ENCODE measurements at regions not wholly inside any gene's neighbourhood (a gene's known extent, or its start where the extent isn't known, plus 50 kb on each side); places are given as distances from the start of the nearest gene placed in this dataset.

DNA sequence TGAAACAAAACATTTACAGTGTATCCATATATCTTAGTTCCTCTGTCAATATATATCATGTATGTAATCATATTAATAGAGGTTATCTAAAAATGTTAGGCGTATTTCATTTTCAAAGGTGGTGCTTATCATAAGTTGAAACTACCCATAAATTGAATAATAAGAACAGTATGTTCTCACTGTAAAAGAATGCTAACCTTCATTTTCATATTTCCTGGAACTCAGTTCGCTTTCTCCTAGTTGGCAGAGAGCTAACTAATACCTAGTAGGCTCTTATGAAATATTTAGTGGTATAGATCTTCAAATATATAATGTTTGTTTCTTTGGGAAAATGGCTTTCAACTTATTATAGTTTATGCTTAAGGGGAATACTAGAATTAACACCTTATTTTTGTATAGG is 118.4 kb downstream of the DISP1 start:
- no peak overlapping the region for H3K4me3 ChIP-seq (ENCODE audit: low read depth in 2 of 2, low read length in 1 of 2)
- H3K9me2 ChIP-seq: no peaks in the 10 kb centered on the region
- H3K27ac ChIP-seq (ENCODE audit: low read depth in 2 of 2, low read length in 1 of 2): no peak overlapping the region
- no peak overlapping the region for H2AFZ ChIP-seq (ENCODE audit: low read depth)
- CTCF ChIA-PET: no interaction called here
- no peaks in the 10 kb centered on the region for H3K36me3 ChIP-seq (replicated peaks in 1 of 2; ENCODE audit: control insufficient read depth in 1 of 2, insufficient read depth in 2 of 2, low read length in 1 of 2)
- H4K20me1 ChIP-seq (ENCODE audit: insufficient read depth): no peaks in the 10 kb centered on the region
- no peak overlapping the region for H3K9ac ChIP-seq
- 80% methylated on average over 2 of the region's 2 CpGs for WGBS (ENCODE audit: low lambda C conversion rate)
- DNase-seq: no peak
- peaks cover 0 to 2% of the 10 kb centered on the region in 2 experiments; a peak in 2 of 4 replicates for H3K4me1 ChIP-seq (ENCODE audit: control insufficient read depth in 1 of 2, insufficient read depth in 2 of 2, low read depth in 1 of 2, low read length in 1 of 2)
- H3K4me2 ChIP-seq: no peak overlapping the region
- no peaks in the 10 kb centered on the region for H3F3A ChIP-seq (replicated peaks; ENCODE audit: insufficient read depth)
- no peaks in the 10 kb centered on the region for H3K79me2 ChIP-seq (ENCODE audit: insufficient read depth)
- POLR2A ChIA-PET: no interaction called here
- TF ChIP-seq, protein P1, sequence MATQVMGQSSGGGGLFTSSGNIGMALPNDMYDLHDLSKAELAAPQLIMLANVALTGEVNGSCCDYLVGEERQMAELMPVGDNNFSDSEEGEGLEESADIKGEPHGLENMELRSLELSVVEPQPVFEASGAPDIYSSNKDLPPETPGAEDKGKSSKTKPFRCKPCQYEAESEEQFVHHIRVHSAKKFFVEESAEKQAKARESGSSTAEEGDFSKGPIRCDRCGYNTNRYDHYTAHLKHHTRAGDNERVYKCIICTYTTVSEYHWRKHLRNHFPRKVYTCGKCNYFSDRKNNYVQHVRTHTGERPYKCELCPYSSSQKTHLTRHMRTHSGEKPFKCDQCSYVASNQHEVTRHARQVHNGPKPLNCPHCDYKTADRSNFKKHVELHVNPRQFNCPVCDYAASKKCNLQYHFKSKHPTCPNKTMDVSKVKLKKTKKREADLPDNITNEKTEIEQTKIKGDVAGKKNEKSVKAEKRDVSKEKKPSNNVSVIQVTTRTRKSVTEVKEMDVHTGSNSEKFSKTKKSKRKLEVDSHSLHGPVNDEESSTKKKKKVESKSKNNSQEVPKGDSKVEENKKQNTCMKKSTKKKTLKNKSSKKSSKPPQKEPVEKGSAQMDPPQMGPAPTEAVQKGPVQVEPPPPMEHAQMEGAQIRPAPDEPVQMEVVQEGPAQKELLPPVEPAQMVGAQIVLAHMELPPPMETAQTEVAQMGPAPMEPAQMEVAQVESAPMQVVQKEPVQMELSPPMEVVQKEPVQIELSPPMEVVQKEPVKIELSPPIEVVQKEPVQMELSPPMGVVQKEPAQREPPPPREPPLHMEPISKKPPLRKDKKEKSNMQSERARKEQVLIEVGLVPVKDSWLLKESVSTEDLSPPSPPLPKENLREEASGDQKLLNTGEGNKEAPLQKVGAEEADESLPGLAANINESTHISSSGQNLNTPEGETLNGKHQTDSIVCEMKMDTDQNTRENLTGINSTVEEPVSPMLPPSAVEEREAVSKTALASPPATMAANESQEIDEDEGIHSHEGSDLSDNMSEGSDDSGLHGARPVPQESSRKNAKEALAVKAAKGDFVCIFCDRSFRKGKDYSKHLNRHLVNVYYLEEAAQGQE (IDR thresholded peaks at IDR 0.05; ENCODE audit: low read depth, low read length): no peak
- TF ChIP-seq SMC3 (IDR thresholded peaks at IDR 0.05; ENCODE audit: low read depth, low read length) (no peak), EZH2phosphoT487 (IDR thresholded peaks at IDR 0.05; ENCODE audit: borderline replicate concordance, low read depth) (no peak), RFX5 (IDR thresholded peaks at IDR 0.05; ENCODE audit: low read length) (no peak)
- H3K27me3 ChIP-seq (ENCODE audit: insufficient read depth): no peaks in the 10 kb centered on the region
- no peaks in the 10 kb centered on the region for H3K9me3 ChIP-seq

DNA sequence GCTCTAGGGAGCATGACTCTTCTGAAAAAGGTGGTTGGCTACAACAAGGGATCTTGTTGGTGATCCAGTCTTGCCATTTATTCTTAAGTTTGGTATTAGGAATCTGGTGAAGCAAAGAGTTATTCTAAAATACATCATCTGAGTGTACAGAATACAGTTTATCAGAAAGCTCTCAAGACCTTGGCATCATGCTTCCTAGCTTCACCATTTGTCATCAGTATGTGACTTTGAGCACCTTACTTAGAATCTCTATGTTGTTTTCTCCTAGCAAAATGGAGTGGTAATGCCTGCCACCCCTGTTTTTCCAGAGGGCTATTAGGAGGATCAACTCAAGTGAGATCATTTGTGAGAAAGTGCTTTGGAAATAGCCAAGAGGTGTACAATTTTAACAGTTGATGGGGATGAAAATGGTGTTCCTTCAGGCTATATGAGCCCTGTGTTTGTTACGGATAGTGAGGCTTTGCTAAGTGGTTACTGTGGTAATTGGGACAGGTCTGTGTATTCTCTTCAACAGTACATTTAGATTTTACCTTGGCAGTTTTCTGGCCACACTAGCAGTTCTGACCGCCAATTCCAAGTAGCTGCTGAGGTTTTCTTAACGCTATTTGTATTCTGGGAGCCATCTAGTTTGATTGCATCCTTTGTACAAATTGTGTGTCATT is 120.5 kb downstream of the DISP1 start:
- H4K20me1 ChIP-seq (ENCODE audit: insufficient read depth): no peaks in the 10 kb centered on the region
- TF ChIP-seq GATA2 (CRISPR knock-in tag; IDR thresholded peaks at IDR 0.05) (no peak), TAF1 (IDR thresholded peaks at IDR 0.05; ENCODE audit: borderline replicate concordance, low read depth, low read length) (no peak), FOXJ3 (CRISPR knock-in tag; IDR thresholded peaks at IDR 0.05) (no peak), FOXM1 (IDR thresholded peaks at IDR 0.05; ENCODE audit: low read depth) (no peak), RFX5 (IDR thresholded peaks at IDR 0.05; ENCODE audit: low read length) (no peak), RXRA (IDR thresholded peaks at IDR 0.05; ENCODE audit: borderline replicate concordance, low read depth) (no peak), POLR2AphosphoS5 (IDR thresholded peaks at IDR 0.05; ENCODE audit: low read depth, low read length) (no peak), FOSL2 (IDR thresholded peaks at IDR 0.05; ENCODE audit: borderline replicate concordance, low read depth) (no peak), RCOR1 (IDR thresholded peaks at IDR 0.05; ENCODE audit: low read length) (no peak), SIN3A (IDR thresholded peaks at IDR 0.05; ENCODE audit: borderline replicate concordance, low read depth, low read length) (no peak), NRF1 (IDR thresholded peaks at IDR 0.05; ENCODE audit: low read depth, low read length) (no peak), CHD2 (IDR thresholded peaks at IDR 0.05; ENCODE audit: low read length, partially characterized antibody) (no peak), TCF12 (IDR thresholded peaks at IDR 0.05) (no peak)
- TF ChIP-seq, protein P2, sequence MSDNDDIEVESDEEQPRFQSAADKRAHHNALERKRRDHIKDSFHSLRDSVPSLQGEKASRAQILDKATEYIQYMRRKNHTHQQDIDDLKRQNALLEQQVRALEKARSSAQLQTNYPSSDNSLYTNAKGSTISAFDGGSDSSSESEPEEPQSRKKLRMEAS (IDR thresholded peaks at IDR 0.05; ENCODE audit: low read depth): no peak
- TF ChIP-seq, protein P3, sequence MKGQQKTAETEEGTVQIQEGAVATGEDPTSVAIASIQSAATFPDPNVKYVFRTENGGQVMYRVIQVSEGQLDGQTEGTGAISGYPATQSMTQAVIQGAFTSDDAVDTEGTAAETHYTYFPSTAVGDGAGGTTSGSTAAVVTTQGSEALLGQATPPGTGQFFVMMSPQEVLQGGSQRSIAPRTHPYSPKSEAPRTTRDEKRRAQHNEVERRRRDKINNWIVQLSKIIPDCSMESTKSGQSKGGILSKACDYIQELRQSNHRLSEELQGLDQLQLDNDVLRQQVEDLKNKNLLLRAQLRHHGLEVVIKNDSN (IDR thresholded peaks at IDR 0.05; ENCODE audit: borderline replicate concordance, low read depth): no peak
- TF ChIP-seq, protein P4, sequence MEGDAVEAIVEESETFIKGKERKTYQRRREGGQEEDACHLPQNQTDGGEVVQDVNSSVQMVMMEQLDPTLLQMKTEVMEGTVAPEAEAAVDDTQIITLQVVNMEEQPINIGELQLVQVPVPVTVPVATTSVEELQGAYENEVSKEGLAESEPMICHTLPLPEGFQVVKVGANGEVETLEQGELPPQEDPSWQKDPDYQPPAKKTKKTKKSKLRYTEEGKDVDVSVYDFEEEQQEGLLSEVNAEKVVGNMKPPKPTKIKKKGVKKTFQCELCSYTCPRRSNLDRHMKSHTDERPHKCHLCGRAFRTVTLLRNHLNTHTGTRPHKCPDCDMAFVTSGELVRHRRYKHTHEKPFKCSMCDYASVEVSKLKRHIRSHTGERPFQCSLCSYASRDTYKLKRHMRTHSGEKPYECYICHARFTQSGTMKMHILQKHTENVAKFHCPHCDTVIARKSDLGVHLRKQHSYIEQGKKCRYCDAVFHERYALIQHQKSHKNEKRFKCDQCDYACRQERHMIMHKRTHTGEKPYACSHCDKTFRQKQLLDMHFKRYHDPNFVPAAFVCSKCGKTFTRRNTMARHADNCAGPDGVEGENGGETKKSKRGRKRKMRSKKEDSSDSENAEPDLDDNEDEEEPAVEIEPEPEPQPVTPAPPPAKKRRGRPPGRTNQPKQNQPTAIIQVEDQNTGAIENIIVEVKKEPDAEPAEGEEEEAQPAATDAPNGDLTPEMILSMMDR (IDR thresholded peaks at IDR 0.05): no peak
- no peaks in the 10 kb centered on the region for H3K27me3 ChIP-seq (ENCODE audit: insufficient read depth)
- WGBS (ENCODE audit: low lambda C conversion rate): 87% methylated on average over 3 of the region's 3 CpGs
- H2AFZ ChIP-seq (ENCODE audit: low read depth): no peak overlapping the region
- H3K4me3 ChIP-seq (ENCODE audit: low read depth in 2 of 2, low read length in 1 of 2): no peak overlapping the region
- H3K9me3 ChIP-seq: no peaks in the 10 kb centered on the region
- no peak overlapping the region for H3K27ac ChIP-seq (ENCODE audit: low read depth in 2 of 2, low read length in 1 of 2)
- no peaks in the 10 kb centered on the region for H3F3A ChIP-seq (replicated peaks; ENCODE audit: insufficient read depth)
- no peaks in the 10 kb centered on the region; a peak in 1 of 4 replicates for H3K4me1 ChIP-seq (ENCODE audit: control insufficient read depth in 1 of 2, insufficient read depth in 2 of 2, low read depth in 1 of 2, low read length in 1 of 2)
- H3K79me2 ChIP-seq (ENCODE audit: insufficient read depth): no peaks in the 10 kb centered on the region
- CTCF ChIA-PET: no interaction called here
- no peaks in the 10 kb centered on the region for H3K36me3 ChIP-seq (replicated peaks in 1 of 2; ENCODE audit: control insufficient read depth in 1 of 2, insufficient read depth in 2 of 2, low read length in 1 of 2)
- H3K9me2 ChIP-seq: no peaks in the 10 kb centered on the region
- POLR2A ChIA-PET: no interaction called here
- H3K4me2 ChIP-seq: no peak overlapping the region
- no peak for DNase-seq
- no peak overlapping the region for H3K9ac ChIP-seq
